ENCODE measurements at regions not wholly inside any gene's neighbourhood (a gene's known extent, or its start where the extent isn't known, plus 50 kb on each side); places are given as distances from the start of the nearest gene placed in this dataset.

GRCh38 chr11:119804698-119805097 is 75.7 kb upstream of the NECTIN1 start:
- H3K27me3 ChIP-seq (ENCODE audit: insufficient read depth, low read depth) = peaks cover 99% of the 10 kb centered on the region
- intact Hi-C loops (cut with micrococcal nuclease; ENCODE audit: unreplicated experiment) = no loop called here
- no peak overlapping the region for H3K4me3 ChIP-seq
- no peaks in the 10 kb centered on the region for H3K36me3 ChIP-seq (ENCODE audit: low read depth)
- no TSS peak for BruUV-seq (replicated peaks)
- no peak overlapping the region for H2AFZ ChIP-seq
- POLR2A ChIA-PET (ENCODE audit: unreplicated experiment) = no interaction called here
- H3K9me2 ChIP-seq (ENCODE audit: insufficient read depth) = no peaks in the 10 kb centered on the region
- H3K79me2 ChIP-seq (ENCODE audit: low read depth) = no peaks in the 10 kb centered on the region
- no peak overlapping the region for H3K4me2 ChIP-seq
- H3K27ac ChIP-seq = no peak overlapping the region
- no peak for TF ChIP-seq CTCF (conservative IDR thresholded peaks at IDR 0.05)
- no peak for TF ChIP-seq EZH2 (IDR thresholded peaks at IDR 0.05; ENCODE audit: low read depth)
- H3K4me1 ChIP-seq (replicated peaks; ENCODE audit: insufficient read depth) = no peaks in the 10 kb centered on the region
- DNase-seq = no peak
- no peaks in the 10 kb centered on the region for H3F3A ChIP-seq (ENCODE audit: insufficient read depth, low read depth)
- no peaks in the 10 kb centered on the region; the same call in 1 of the 2 replicates for H4K20me1 ChIP-seq (ENCODE audit: insufficient read depth)
- no peaks in the 10 kb centered on the region for H3K9me3 ChIP-seq (ENCODE audit: insufficient read depth, low read depth)
- CTCF ChIA-PET = no interaction called here

GRCh38 chr11:119803726-119804294 is 74.8 kb upstream of the NECTIN1 start:
- no TSS peak for BruUV-seq (replicated peaks)

DNA sequence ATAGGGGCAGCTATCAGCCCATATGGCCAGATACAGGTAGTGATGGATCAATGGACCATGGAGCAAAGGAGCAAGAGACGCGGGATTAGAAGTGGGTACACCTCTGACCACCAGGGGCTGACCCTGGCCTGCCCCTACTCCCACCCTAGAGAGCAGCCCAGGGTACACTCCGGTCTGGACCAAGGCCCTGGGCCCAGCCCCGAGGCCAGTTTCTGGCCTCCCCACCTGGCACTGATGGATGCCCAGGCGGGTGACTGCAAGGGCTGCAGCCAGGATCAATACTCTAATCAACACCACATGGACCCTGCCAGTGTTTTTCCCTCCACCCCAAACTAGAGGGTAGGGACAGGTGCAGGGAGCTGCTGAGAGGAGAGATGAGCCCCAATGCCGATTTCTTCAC is 74.1 kb upstream of the NECTIN1 start:
- intact Hi-C loops (cut with micrococcal nuclease; ENCODE audit: unreplicated experiment) = no loop called here
- DNase-seq = no peak
- H3K4me2 ChIP-seq = no peak overlapping the region
- no TSS peak for BruUV-seq (replicated peaks)
- H3K36me3 ChIP-seq (ENCODE audit: low read depth) = no peaks in the 10 kb centered on the region
- H3K4me3 ChIP-seq = no peak overlapping the region
- no peak overlapping the region for H3K27ac ChIP-seq
- no peak overlapping the region for H2AFZ ChIP-seq
- H3K27me3 ChIP-seq (ENCODE audit: insufficient read depth, low read depth) = peaks cover 99% of the 10 kb centered on the region
- TF ChIP-seq EZH2 (IDR thresholded peaks at IDR 0.05; ENCODE audit: low read depth) = no peak
- no peak for TF ChIP-seq CTCF (conservative IDR thresholded peaks at IDR 0.05)
- H3K4me1 ChIP-seq (replicated peaks; ENCODE audit: insufficient read depth) = no peaks in the 10 kb centered on the region
- H3F3A ChIP-seq (ENCODE audit: insufficient read depth, low read depth) = no peaks in the 10 kb centered on the region
- POLR2A ChIA-PET (ENCODE audit: unreplicated experiment) = no interaction called here
- CTCF ChIA-PET = no interaction called here
- H3K79me2 ChIP-seq (ENCODE audit: low read depth) = no peaks in the 10 kb centered on the region
- H4K20me1 ChIP-seq (ENCODE audit: insufficient read depth) = no peaks in the 10 kb centered on the region; the same call in 1 of the 2 replicates
- H3K9me2 ChIP-seq (ENCODE audit: insufficient read depth) = no peaks in the 10 kb centered on the region
- no peaks in the 10 kb centered on the region for H3K9me3 ChIP-seq (ENCODE audit: insufficient read depth, low read depth)

More at GRCh38 chr11:119803726-119804294, 74.8 kb upstream of the NECTIN1 start:
- TF ChIP-seq EZH2 (IDR thresholded peaks at IDR 0.05; ENCODE audit: low read depth) = no peak
- H3K79me2 ChIP-seq (ENCODE audit: low read depth) = no peaks in the 10 kb centered on the region
- ChIA-PET POLR2A (ENCODE audit: unreplicated experiment) (no interaction called here), CTCF (no interaction called here)
- no peak overlapping the region for H3K27ac ChIP-seq
- H3F3A ChIP-seq (ENCODE audit: insufficient read depth, low read depth) = no peaks in the 10 kb centered on the region
- H4K20me1 ChIP-seq (ENCODE audit: insufficient read depth) = no peaks in the 10 kb centered on the region; the same call in 1 of the 2 replicates
- H3K36me3 ChIP-seq (ENCODE audit: low read depth) = no peaks in the 10 kb centered on the region
- peaks cover 99% of the 10 kb centered on the region for H3K27me3 ChIP-seq (ENCODE audit: insufficient read depth, low read depth)
- no peak for DNase-seq
- H3K9me3 ChIP-seq (ENCODE audit: insufficient read depth, low read depth) = no peaks in the 10 kb centered on the region
- no peak overlapping the region for H2AFZ ChIP-seq
- no peak overlapping the region for H3K4me3 ChIP-seq
- H3K9me2 ChIP-seq (ENCODE audit: insufficient read depth) = no peaks in the 10 kb centered on the region
- no peak overlapping the region for H3K4me2 ChIP-seq
- intact Hi-C loops (cut with micrococcal nuclease; ENCODE audit: unreplicated experiment) = no loop called here
- H3K4me1 ChIP-seq (replicated peaks; ENCODE audit: insufficient read depth) = no peaks in the 10 kb centered on the region

DNA sequence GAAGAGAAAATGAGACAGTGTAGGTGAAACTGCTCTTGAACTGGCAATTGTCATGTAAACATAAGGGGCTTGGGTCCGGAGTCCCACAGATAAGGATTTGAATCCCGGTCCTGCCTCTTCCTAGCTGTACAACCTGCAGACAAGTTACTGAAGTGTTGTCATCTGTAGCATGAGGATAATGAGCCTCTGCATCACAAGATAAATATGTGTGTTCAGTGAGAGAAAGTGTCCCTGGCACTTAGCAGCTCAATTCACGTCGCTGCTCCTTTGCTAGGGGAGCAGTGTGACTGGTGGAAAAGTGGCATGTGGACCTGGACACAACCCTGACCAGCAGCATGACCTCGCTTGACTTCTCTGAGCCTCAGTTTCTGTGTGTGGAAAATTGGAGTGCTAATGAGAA is 73.7 kb upstream of the NECTIN1 start:
- TF ChIP-seq CTCF (conservative IDR thresholded peaks at IDR 0.05) (no peak), EZH2 (IDR thresholded peaks at IDR 0.05; ENCODE audit: low read depth) (no peak)
- no peak for DNase-seq
- no peaks in the 10 kb centered on the region for H3K9me3 ChIP-seq (ENCODE audit: insufficient read depth, low read depth)
- BruUV-seq (replicated peaks) = no TSS peak
- no peaks in the 10 kb centered on the region for H3F3A ChIP-seq (ENCODE audit: insufficient read depth, low read depth)
- H3K4me2 ChIP-seq = no peak overlapping the region
- no peaks in the 10 kb centered on the region for H3K36me3 ChIP-seq (ENCODE audit: low read depth)
- no peak overlapping the region for H3K4me3 ChIP-seq
- no peaks in the 10 kb centered on the region; the same call in 1 of the 2 replicates for H4K20me1 ChIP-seq (ENCODE audit: insufficient read depth)
- POLR2A ChIA-PET (ENCODE audit: unreplicated experiment) = no interaction called here
- no peak overlapping the region for H2AFZ ChIP-seq
- CTCF ChIA-PET = no interaction called here
- intact Hi-C loops (cut with micrococcal nuclease; ENCODE audit: unreplicated experiment) = no loop called here
- H3K27me3 ChIP-seq (ENCODE audit: insufficient read depth, low read depth) = peaks cover 99% of the 10 kb centered on the region
- H3K79me2 ChIP-seq (ENCODE audit: low read depth) = no peaks in the 10 kb centered on the region
- H3K9me2 ChIP-seq (ENCODE audit: insufficient read depth) = no peaks in the 10 kb centered on the region
- no peak overlapping the region for H3K27ac ChIP-seq
- no peaks in the 10 kb centered on the region for H3K4me1 ChIP-seq (replicated peaks; ENCODE audit: insufficient read depth)
